HEK293T (cell line): ENCODE measurements at regions not wholly inside any gene's neighbourhood (a gene's known extent, or its start where the extent isn't known, plus 50 kb on each side); places are given as distances from the start of the nearest gene placed in this dataset.
"Not testable (repeated sequence)": the region's sequence is repeated elsewhere in the genome, so short reads cannot be mapped to it uniquely, and the experiment has no call there.

Experiments
- CTCF ChIA-PET: fragments of 350-600 bp; formaldehyde crosslinking; extraction: SDS; loops from one replicate; lab custom pipeline; 2021; ENCODE audit warnings: antibody characterized with exemption, inconsistent platforms; lab: Yijun Ruan, JAX
- POLR2A ChIA-PET: fragments of 350-600 bp; formaldehyde crosslinking; extraction: SDS; loops from one replicate; lab custom pipeline; 2020; ENCODE audit warnings: antibody characterized with exemption, inconsistent platforms; lab: Yijun Ruan, JAX
- DNase-seq: peaks from one replicate; pipeline ENCODE4 v3.0.0; 2012; ENCODE audit warnings: mixed read lengths; ENCODE audit errors: extremely low spot score
- ARNT ChIP-seq: fragments of 450-650 bp; IDR thresholded peaks from 2 replicates; pipeline ENCODE4 v1.6.1; 2017; ENCODE audit warnings: mild to moderate bottlenecking
- BHLHE40 ChIP-seq: fragments of 450-650 bp; IDR thresholded peaks from 2 replicates; pipeline ENCODE4 v1.6.1; 2016; ENCODE audit warnings: mild to moderate bottlenecking, moderate library complexity, borderline replicate concordance
- CTBP1 ChIP-seq: fragments of 450-650 bp; IDR thresholded peaks from 2 replicates; pipeline ENCODE4 v1.6.1; 2016; ENCODE audit warnings: borderline replicate concordance
- ELF4 ChIP-seq: fragments of 450-650 bp; IDR thresholded peaks from 2 replicates; pipeline ENCODE4 v1.6.1; 2017; ENCODE audit warnings: antibody characterized with exemption
- FOXA1 ChIP-seq: fragments of 450-650 bp; IDR thresholded peaks from 2 replicates; pipeline ENCODE4 v1.6.1; 2016; ENCODE audit warnings: mild to moderate bottlenecking
- FOXK2 ChIP-seq: fragments of 450-650 bp; IDR thresholded peaks from 2 replicates; pipeline ENCODE4 v1.6.1; 2016; ENCODE audit warnings: mild to moderate bottlenecking
- FOXM1 ChIP-seq: fragments of 450-650 bp; IDR thresholded peaks from 2 replicates; pipeline ENCODE4 v1.6.1; 2017; ENCODE audit warnings: mild to moderate bottlenecking, borderline replicate concordance
- HDGF ChIP-seq: fragments of 450-650 bp; IDR thresholded peaks from 2 replicates; pipeline ENCODE4 v1.6.1; 2017; ENCODE audit warnings: antibody characterized with exemption, borderline replicate concordance
- L3MBTL2 ChIP-seq: fragments of 450-650 bp; conservative IDR thresholded peaks from 2 replicates; pipeline ENCODE4 v1.6.1; 2016; ENCODE audit warnings: mild to moderate bottlenecking
- LEF1 ChIP-seq: fragments of 450-650 bp; IDR thresholded peaks from 2 replicates; pipeline ENCODE4 v1.6.1; 2017; ENCODE audit warnings: mild to moderate bottlenecking, borderline replicate concordance
- NFRKB ChIP-seq: fragments of 450-650 bp; IDR thresholded peaks from 2 replicates; pipeline ENCODE4 v1.6.1; 2016; ENCODE audit warnings: mild to moderate bottlenecking, moderate library complexity
- PKNOX1 ChIP-seq: fragments of 450-650 bp; IDR thresholded peaks from 2 replicates; pipeline ENCODE4 v1.6.1; 2016
- SP1 ChIP-seq: fragments of 450-650 bp; IDR thresholded peaks from 2 replicates; pipeline ENCODE4 v1.6.1; 2017
- SUZ12 ChIP-seq: fragments of 450-650 bp; IDR thresholded peaks from 2 replicates; pipeline ENCODE4 v1.6.1; 2016; ENCODE audit warnings: mild to moderate bottlenecking
- TARDBP ChIP-seq: fragments of 450-650 bp; IDR thresholded peaks from 2 replicates; pipeline ENCODE4 v1.6.1; 2016
- ZNF384 ChIP-seq: fragments of 450-650 bp; IDR thresholded peaks from 2 replicates; pipeline ENCODE4 v1.6.1; 2016

- no peak for DNase-seq
- no peak for TF ChIP-seq ZNF384
- no peak for TF ChIP-seq LEF1
- no peak for TF ChIP-seq PKNOX1
- no peak for TF ChIP-seq SP1
- TF ChIP-seq FOXK2, result no peak
- no peak for TF ChIP-seq NFRKB
- TF ChIP-seq HDGF, result no peak
- TF ChIP-seq ARNT, result no peak
- TF ChIP-seq TARDBP, result no peak
- TF ChIP-seq ELF4, result no peak
- no peak for TF ChIP-seq FOXM1
- no peak for TF ChIP-seq SUZ12
- TF ChIP-seq FOXA1, result no peak
- CTCF ChIA-PET, result no interaction called here
- POLR2A ChIA-PET, result no interaction called here
These were observed 380.6 kb downstream of the TENT5A start for GRCh38 chr6:81371930-81372329.

- no peak for DNase-seq
- ChIA-PET POLR2A (no interaction called here), CTCF (interaction anchor here (0.6 kb wide), 2 partner anchors 94 to 348 kb away, joined by 3 read pairs; no protein-coding TSS in a partner anchor)
- TF ChIP-seq ARNT (no peak), PKNOX1 (no peak), SUZ12 (no peak)
These were observed 385.5 kb downstream of the TENT5A start for GRCh38 chr6:81366972-81367371.

- DNase-seq, result no peak
- POLR2A ChIA-PET, result no interaction called here
- CTCF ChIA-PET, result interaction anchor here (0.6 kb wide), 1 partner anchor 1169 kb away, joined by 3 read pairs; no protein-coding TSS in a partner anchor
- no peak for TF ChIP-seq ARNT
- TF ChIP-seq LEF1, result no peak
- TF ChIP-seq NFRKB, result no peak
- TF ChIP-seq FOXK2, result no peak
- no peak for TF ChIP-seq CTBP1
- TF ChIP-seq FOXA1, result no peak
These were observed 390.2 kb downstream of the TENT5A start for GRCh38 chr6:81362246-81362645.

GRCh38 chr6:81353262-81353661, 399.2 kb downstream of the TENT5A start:
- POLR2A ChIA-PET, result no interaction called here
- CTCF ChIA-PET, result no interaction called here
- no peak for TF ChIP-seq ZNF384
- TF ChIP-seq TARDBP, result no peak
- TF ChIP-seq HDGF, result no peak
- TF ChIP-seq PKNOX1, result no peak
- no peak for TF ChIP-seq FOXM1
- no peak for TF ChIP-seq ELF4
- no peak for DNase-seq

DNA sequence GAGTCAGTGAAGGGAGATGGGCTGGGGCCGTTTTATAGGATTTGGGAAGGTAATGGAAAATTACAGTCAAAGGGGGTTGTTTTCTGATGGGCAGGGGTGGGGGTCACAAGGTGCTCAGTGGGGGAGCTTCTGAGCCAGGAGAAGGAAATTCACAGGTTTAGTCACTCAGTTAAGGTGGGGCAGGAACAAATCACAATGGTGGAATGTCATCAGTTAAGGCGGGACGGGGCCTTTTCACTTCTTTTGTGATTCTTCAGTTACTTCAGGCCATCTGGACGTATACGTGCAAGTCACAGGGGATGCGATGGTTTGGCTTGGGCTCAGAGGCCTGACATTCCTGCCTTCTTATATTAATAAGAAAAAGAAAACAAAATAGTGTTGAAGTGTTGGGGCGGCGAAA, 408.5 kb downstream of the TENT5A start:
- DNase-seq, POLR2A ChIA-PET, CTCF ChIA-PET: not testable (repeated sequence)

GRCh38 chr6:81340946-81341345, 411.5 kb downstream of the TENT5A start:
- TF ChIP-seq L3MBTL2 (no peak), HDGF (no peak), NFRKB (no peak), FOXM1 (no peak), PKNOX1 (no peak), ELF4 (no peak), SP1 (no peak), LEF1 (no peak), ARNT (no peak)
- DNase-seq, result no peak
- ChIA-PET POLR2A (no interaction called here), CTCF (no interaction called here)

DNA sequence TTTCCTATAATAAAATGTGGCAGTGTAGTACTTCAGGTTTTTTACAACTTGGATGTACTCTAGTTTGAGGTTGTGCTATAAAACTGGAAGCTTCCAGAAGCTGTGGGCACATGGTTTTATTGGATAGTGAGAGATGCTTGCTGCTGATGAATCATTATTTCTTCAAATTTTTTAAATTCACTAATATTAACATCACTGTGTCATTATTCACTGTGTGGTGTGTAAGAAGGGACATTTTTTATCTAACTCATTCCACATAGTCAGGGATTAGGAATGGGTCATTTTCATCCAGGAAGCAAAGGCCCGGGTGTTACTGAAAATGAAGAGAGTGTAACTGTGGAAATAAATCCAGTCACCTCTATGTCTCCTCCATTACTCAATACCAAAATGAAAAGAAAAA, 421.0 kb downstream of the TENT5A start:
- TF ChIP-seq SP1, result no peak
- TF ChIP-seq FOXM1, result no peak
- no peak for TF ChIP-seq FOXA1
- TF ChIP-seq BHLHE40, result no peak
- no peak for TF ChIP-seq ELF4
- no peak for TF ChIP-seq FOXK2
- no peak for TF ChIP-seq HDGF
- no peak for TF ChIP-seq CTBP1
- TF ChIP-seq TARDBP, result no peak
- TF ChIP-seq NFRKB, result no peak
- TF ChIP-seq SUZ12, result no peak
- no peak for TF ChIP-seq ZNF384
- TF ChIP-seq L3MBTL2, result no peak
- no peak for TF ChIP-seq ARNT
- no peak for TF ChIP-seq LEF1
- TF ChIP-seq PKNOX1, result no peak

More for the DNA sequence above, 421.0 kb downstream of the TENT5A start:
- DNase-seq, result no peak
- CTCF ChIA-PET, result no interaction called here
- POLR2A ChIA-PET, result no interaction called here
